HG03469 (cell line): ENCODE measurements at regions not wholly inside any gene's neighbourhood (a gene's known extent, or its start where the extent isn't known, plus 50 kb on each side); places are given as distances from the start of the nearest gene placed in this dataset.

Source experiments
- ATAC-seq: cut with Tn5 transposase; IDR thresholded peaks from one replicate; pipeline ENCODE4 v1.9.1; 2021; ENCODE audit warnings: mild to moderate bottlenecking, moderate library complexity, moderate number of reproducible peaks; ENCODE audit not compliant: unreplicated experiment

DNA sequence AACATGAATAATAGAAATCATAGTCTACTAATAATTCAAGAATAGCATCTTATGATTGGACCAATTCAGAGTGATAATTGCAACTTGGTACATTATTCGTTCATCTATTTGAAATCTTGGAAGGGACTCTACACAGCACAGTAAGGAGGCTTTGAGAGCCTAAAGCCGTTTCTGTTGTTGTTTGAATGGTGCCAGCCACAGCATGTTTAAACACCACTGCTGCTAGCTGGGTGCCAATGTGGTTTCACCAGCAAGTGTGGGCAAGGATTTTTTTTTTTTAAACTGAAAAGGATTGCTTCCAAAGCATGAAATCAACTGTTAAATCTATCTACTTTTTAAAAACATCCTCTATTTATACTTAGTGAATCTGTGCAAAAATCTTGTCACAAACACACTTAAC lies 253.9 kb upstream of the MAP3K1 start:
- no peak for ATAC-seq

GRCh38 chr5:56558131-56558745 lies 257.1 kb upstream of the MAP3K1 start:
- no peak for ATAC-seq

- no peak for ATAC-seq
Measured at GRCh38 chr5:56557198-56557597, 258.2 kb upstream of the MAP3K1 start.

DNA sequence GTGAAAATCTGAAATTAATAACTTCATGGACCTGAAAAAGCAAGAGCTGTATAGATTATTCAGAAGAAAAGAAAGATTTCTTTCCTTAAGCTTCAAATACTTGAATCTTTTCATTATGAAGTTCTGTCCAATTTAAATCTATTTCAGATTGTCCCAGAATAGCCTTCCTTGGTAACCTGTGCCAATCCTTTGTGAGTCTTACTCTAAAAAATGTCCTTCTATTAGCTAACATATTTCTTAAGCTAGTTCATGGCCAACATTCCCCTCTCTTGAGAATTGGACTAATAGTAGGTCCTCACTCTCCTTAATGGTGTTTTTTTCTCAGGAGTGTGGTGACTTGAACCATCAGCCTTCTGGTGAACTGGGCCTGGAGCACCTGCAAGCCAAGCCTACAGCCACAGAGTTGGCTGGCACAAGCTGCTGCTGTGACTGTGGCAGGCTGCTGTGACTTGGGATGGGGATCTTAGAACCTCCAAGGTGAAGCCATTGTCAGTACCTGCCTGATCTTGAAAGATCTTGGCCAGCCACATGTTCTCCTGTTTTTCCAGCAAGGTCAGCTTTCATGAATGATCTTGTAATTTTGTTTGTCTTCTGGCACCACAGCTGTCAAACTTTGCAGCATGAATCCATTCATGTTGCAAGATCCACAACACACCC lies 262.6 kb upstream of the MAP3K1 start:
- ATAC-seq = no peak

GRCh38 chr5:56550227-56550626 lies 265.1 kb upstream of the MAP3K1 start:
- ATAC-seq = no peak

GRCh38 chr5:56549096-56549886 lies 266.1 kb upstream of the MAP3K1 start:
- no peak for ATAC-seq

DNA sequence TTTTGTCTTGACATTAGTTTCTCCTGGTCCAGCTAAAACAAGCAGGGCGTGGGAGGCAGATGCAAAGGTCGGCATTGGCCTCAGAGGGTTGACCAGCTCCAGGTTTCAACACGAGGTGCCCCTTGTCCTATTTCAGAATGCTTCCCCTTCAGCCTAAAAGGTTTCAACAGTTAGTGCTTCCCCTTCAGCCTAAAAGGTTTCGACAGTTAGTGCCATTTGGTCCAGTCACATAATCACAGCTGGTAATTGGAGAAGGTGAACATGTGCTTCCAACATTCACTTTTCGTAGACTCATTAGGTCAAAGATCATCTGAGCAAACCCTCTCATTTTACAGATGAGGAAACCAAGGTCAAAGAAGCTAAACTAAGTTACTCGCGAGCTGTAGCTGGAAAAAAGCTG lies 270.3 kb upstream of the MAP3K1 start:
- no peak for ATAC-seq

GRCh38 chr5:56543441-56544388 lies 271.6 kb upstream of the MAP3K1 start:
- ATAC-seq = no peak

DNA sequence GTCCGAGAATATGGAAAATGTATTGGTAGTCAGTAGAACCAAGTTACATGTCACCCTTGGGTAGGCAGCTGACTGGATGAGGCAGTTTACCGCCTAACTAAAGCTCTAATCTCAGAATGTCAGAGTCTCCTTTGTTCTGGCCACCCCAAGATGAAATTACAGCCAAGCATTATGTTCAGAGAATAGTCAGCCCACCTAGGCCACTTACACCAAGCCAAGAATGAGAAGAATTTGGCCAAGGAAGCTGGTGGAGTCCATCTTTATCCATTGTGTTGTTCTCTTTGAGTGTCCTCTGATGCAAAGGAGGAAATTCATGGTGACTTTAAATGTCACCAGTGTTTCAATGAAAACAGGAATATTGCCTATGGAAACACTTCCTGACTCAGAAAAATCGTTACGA lies 275.1 kb upstream of the MAP3K1 start:
- no peak for ATAC-seq

GRCh38 chr5:56538580-56538979 lies 276.8 kb upstream of the MAP3K1 start:
- ATAC-seq = no peak

GRCh38 chr5:56535347-56535746 lies 280.0 kb upstream of the MAP3K1 start:
- ATAC-seq = no peak

- no peak for ATAC-seq
Measured at GRCh38 chr5:56534102-56534829, 281.1 kb upstream of the MAP3K1 start.

DNA sequence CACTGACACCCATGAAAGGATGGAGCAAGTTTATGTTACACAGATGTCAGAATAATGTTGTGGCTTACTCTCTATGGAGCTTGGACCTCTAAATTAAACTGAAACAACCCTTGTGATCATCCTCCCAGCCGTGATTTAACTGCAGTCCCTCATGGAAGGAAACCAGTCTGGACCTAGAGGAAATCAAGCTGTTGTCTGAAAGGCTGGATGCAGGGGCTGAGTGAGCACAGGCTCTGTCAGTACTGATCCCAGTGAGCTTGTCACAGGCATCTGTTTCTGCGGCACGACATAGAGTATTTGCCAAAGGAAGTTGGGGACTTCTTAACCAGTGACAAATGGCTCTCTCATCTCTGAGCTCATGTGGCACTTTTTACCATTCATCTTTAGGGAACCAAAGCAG lies 282.9 kb upstream of the MAP3K1 start:
- no peak for ATAC-seq

DNA sequence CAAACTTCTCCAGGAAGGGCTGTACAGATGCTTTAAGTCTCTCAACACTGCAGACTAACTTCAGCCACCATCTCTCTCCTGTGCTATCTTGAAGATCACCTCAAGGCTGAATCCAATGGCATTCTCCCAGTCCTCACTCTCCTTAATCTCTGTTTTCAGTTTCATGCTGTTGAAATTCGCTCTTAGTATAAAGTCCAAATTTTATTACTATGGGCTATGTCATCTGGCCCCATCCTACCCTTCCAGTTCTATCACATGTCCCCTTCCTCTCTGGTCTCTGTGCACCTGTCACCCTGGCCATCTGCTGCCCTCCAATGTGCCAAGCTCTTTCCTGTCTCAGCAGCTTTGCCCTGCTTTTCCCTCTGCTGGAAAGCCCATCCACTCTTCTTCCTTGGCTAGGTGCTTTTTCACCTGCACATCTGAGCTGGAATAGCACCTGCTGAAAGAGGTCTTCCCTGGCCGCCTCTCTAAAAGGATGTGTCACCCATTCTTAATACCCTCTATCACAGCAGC lies 284.7 kb upstream of the MAP3K1 start:
- no peak for ATAC-seq

- ATAC-seq = no peak
Measured at GRCh38 chr5:56529666-56530430, 285.5 kb upstream of the MAP3K1 start.

GRCh38 chr5:56527174-56527573 lies 288.2 kb upstream of the MAP3K1 start:
- ATAC-seq = no peak

- ATAC-seq = no peak
Measured at GRCh38 chr5:56525113-56525512, 290.2 kb upstream of the MAP3K1 start.

DNA sequence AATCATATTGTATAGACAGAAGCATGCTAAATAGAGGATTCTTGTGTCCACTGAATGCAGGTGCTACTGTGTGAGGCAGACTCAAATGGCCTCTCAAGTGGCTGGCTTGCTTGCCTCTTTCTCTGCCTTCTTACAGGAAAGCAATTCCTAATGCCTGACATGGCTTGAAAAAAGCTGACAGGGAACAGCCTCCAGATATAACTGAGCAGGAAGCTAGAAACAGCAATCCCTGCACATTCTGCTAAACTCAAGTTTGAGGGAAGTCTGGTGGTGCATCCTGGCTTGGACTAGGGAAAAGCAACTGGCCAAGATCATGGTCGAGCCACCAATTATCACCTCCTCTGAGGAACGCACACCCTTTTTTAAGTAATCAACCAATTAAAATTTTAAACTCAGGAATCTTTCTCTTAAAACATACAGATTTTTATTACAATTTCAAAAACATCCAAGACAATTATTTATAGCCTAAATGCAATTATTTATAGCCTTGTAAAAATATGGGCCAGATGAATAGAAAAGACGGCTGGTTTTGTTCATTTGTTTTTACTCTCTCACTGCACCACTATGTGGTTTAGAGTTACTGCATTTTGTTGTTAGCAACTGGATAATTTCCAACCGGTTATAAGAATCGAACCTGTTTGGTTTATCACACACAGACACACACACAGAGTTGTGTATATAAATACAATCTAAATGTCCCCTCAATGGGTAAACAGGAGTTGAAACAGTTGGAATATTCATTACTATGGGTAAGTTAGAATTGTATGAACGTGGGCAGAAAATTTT lies 290.9 kb upstream of the ANKRD55 start:
- no peak for ATAC-seq

DNA sequence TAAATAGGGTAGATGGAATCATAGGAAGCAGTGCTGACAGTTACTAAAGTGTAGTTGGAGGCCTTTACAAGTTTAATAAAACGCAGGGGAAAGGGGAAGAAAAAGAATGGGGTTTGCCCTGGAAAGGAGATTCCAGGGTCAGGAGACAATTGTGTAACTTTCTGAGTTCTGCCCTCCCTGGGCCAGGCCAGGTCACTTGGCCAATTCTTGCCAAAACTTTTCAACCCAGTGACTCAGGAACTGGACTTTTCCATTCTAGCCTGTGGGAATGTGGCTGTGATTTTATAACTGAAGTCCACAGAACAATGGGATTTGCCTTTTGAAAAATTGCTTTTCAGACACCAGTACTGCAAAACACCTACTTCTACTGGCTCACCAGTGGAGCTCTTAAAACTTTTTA lies 289.8 kb upstream of the ANKRD55 start:
- no peak for ATAC-seq
